PC-9 (cell line): ENCODE measurements at regions not wholly inside any gene's neighbourhood (a gene's known extent, or its start where the extent isn't known, plus 50 kb on each side); places are given as distances from the start of the nearest gene placed in this dataset.

Experiments
- EZH2 ChIP-seq: fragments of 200-600 bp; sonication (generic); IDR thresholded peaks from 2 replicates; pipeline ENCODE4 v1.8.0; 2017; ENCODE audit warnings: antibody characterized with exemption, low read depth
- TF ChIP-seq, protein P1 (sequence below): fragments of 200-600 bp; sonication (generic); conservative IDR thresholded peaks from 2 replicates; pipeline ENCODE4 v1.6.1; 2017; ENCODE audit warnings: mixed run types, antibody characterized with exemption, mild to moderate bottlenecking, moderate library complexity

DNA sequence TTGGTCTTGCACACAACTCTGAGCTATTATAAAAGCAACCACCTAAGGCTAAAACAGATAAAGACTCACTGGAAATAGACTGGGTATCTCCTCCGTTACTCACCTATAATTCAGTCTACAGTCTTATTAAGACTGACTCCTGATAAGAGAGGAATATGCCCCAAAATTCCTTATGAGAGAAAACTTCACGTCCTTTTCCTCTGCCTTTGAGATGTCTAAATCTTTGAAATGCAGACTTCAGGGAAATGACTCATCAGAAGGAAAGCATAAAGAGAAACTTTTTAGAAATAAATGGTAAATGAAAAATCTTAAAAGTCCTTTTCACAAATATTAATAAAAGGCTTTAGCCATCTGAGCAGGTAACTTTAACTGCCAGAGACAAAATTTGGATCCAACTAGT is 187.5 kb upstream of the RTL1 start:
- TF ChIP-seq, protein P1, sequence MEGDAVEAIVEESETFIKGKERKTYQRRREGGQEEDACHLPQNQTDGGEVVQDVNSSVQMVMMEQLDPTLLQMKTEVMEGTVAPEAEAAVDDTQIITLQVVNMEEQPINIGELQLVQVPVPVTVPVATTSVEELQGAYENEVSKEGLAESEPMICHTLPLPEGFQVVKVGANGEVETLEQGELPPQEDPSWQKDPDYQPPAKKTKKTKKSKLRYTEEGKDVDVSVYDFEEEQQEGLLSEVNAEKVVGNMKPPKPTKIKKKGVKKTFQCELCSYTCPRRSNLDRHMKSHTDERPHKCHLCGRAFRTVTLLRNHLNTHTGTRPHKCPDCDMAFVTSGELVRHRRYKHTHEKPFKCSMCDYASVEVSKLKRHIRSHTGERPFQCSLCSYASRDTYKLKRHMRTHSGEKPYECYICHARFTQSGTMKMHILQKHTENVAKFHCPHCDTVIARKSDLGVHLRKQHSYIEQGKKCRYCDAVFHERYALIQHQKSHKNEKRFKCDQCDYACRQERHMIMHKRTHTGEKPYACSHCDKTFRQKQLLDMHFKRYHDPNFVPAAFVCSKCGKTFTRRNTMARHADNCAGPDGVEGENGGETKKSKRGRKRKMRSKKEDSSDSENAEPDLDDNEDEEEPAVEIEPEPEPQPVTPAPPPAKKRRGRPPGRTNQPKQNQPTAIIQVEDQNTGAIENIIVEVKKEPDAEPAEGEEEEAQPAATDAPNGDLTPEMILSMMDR: no peak
- TF ChIP-seq EZH2: no peak
